ENCODE measurements at regions not wholly inside any gene's neighbourhood (a gene's known extent, or its start where the extent isn't known, plus 50 kb on each side); places are given as distances from the start of the nearest gene placed in this dataset.

- Histone ChIP-seq H3K27me3 (no peaks in the 10 kb centered on the region), H3K27ac (no peak overlapping the region), H3K9me3 (no peaks in the 10 kb centered on the region), H3K36me3 (no peaks in the 10 kb centered on the region), H3K4me3 (no peak overlapping the region), H3K4me1 (no peaks in the 10 kb centered on the region)
- DNase-seq (ENCODE audit: low spot score in 2 of 2), result no peak
- intact Hi-C loops (cut with DNase I), result no loop called here
- TF ChIP-seq, protein P1, sequence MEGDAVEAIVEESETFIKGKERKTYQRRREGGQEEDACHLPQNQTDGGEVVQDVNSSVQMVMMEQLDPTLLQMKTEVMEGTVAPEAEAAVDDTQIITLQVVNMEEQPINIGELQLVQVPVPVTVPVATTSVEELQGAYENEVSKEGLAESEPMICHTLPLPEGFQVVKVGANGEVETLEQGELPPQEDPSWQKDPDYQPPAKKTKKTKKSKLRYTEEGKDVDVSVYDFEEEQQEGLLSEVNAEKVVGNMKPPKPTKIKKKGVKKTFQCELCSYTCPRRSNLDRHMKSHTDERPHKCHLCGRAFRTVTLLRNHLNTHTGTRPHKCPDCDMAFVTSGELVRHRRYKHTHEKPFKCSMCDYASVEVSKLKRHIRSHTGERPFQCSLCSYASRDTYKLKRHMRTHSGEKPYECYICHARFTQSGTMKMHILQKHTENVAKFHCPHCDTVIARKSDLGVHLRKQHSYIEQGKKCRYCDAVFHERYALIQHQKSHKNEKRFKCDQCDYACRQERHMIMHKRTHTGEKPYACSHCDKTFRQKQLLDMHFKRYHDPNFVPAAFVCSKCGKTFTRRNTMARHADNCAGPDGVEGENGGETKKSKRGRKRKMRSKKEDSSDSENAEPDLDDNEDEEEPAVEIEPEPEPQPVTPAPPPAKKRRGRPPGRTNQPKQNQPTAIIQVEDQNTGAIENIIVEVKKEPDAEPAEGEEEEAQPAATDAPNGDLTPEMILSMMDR (IDR thresholded peaks at IDR 0.05), result no peak
Observed at GRCh38 chr6:144637541-144637940, 352.4 kb downstream of the UTRN start.

GRCh38 chr6:144639654-144640053, 354.5 kb downstream of the UTRN start:
- no peaks in the 10 kb centered on the region for H3K9me3 ChIP-seq
- no peaks in the 10 kb centered on the region for H3K4me1 ChIP-seq
- H3K4me3 ChIP-seq, result no peak overlapping the region
- intact Hi-C loops (cut with DNase I), result no loop called here
- no peaks in the 10 kb centered on the region for H3K27me3 ChIP-seq
- H3K27ac ChIP-seq, result no peak overlapping the region
- TF ChIP-seq, protein P1 (IDR thresholded peaks at IDR 0.05), result no peak
- no peaks in the 10 kb centered on the region for H3K36me3 ChIP-seq
- no peak for DNase-seq (ENCODE audit: low spot score in 2 of 2)

- Histone ChIP-seq H3K27me3 (no peaks in the 10 kb centered on the region), H3K9me3 (no peaks in the 10 kb centered on the region), H3K36me3 (no peaks in the 10 kb centered on the region), H3K27ac (no peak overlapping the region), H3K4me1 (no peaks in the 10 kb centered on the region), H3K4me3 (no peak overlapping the region)
- intact Hi-C loops (cut with DNase I), result no loop called here
- TF ChIP-seq, protein P1 (IDR thresholded peaks at IDR 0.05), result no peak
- DNase-seq (ENCODE audit: low spot score in 2 of 2), result no peak
Observed at GRCh38 chr6:144641286-144641685, 356.2 kb downstream of the UTRN start.

DNA sequence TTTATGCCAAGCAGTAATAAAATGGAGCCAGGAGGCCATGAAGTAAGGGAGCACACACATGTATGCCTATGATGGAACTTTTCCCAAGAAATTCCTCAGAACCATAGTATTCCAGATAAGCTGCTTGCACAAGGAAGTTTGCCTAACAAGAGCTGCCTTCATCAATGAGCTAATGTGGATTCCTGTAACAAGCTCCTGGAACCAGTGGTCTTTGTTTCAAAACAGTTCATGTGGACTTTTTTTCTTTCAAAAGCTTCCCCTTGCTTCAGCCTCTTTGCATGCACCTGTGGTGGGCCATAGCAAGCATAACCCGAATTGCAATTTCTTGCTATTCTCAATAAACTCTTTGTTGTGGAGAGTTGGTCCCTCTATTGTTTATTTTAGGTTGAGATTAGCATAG, 359.6 kb downstream of the UTRN start:
- Histone ChIP-seq H3K9me3 (no peaks in the 10 kb centered on the region), H3K27ac (no peak overlapping the region), H3K36me3 (no peaks in the 10 kb centered on the region), H3K4me3 (no peak overlapping the region), H3K4me1 (no peaks in the 10 kb centered on the region), H3K27me3 (no peaks in the 10 kb centered on the region)
- intact Hi-C loops (cut with DNase I), result no loop called here
- TF ChIP-seq, protein P1 (IDR thresholded peaks at IDR 0.05), result no peak
- DNase-seq (ENCODE audit: low spot score in 2 of 2), result no peak

- Histone ChIP-seq H3K27ac (no peak overlapping the region), H3K27me3 (no peaks in the 10 kb centered on the region), H3K9me3 (no peaks in the 10 kb centered on the region), H3K36me3 (no peaks in the 10 kb centered on the region), H3K4me1 (no peaks in the 10 kb centered on the region), H3K4me3 (no peak overlapping the region)
- TF ChIP-seq, protein P1 (IDR thresholded peaks at IDR 0.05), result no peak
- no peak for DNase-seq (ENCODE audit: low spot score in 2 of 2)
- intact Hi-C loops (cut with DNase I), result no loop called here
Observed at GRCh38 chr6:144646093-144647056, 361.2 kb downstream of the UTRN start.

All from ascending aorta (tissue), 2 donors.